ENCODE measurements at regions not wholly inside any gene's neighbourhood (a gene's known extent, or its start where the extent isn't known, plus 50 kb on each side); places are given as distances from the start of the nearest gene placed in this dataset.

- TF ChIP-seq, protein P1, sequence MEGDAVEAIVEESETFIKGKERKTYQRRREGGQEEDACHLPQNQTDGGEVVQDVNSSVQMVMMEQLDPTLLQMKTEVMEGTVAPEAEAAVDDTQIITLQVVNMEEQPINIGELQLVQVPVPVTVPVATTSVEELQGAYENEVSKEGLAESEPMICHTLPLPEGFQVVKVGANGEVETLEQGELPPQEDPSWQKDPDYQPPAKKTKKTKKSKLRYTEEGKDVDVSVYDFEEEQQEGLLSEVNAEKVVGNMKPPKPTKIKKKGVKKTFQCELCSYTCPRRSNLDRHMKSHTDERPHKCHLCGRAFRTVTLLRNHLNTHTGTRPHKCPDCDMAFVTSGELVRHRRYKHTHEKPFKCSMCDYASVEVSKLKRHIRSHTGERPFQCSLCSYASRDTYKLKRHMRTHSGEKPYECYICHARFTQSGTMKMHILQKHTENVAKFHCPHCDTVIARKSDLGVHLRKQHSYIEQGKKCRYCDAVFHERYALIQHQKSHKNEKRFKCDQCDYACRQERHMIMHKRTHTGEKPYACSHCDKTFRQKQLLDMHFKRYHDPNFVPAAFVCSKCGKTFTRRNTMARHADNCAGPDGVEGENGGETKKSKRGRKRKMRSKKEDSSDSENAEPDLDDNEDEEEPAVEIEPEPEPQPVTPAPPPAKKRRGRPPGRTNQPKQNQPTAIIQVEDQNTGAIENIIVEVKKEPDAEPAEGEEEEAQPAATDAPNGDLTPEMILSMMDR (IDR thresholded peaks at IDR 0.05; ENCODE audit: low read depth, low read length, poor library complexity, severe bottlenecking) = no peak
- TF ChIP-seq EZH2phosphoT487 (IDR thresholded peaks at IDR 0.05; ENCODE audit: borderline replicate concordance, low read length) = no peak
Measured at GRCh38 chr4:127069675-127070074, 563.1 kb upstream of the INTU start.
